NCI-H2171 (cell line): ENCODE measurements at regions not wholly inside any gene's neighbourhood (a gene's known extent, or its start where the extent isn't known, plus 50 kb on each side); places are given as distances from the start of the nearest gene placed in this dataset.

ENCODE experiments used
- DNase-seq: peaks from one replicate; lab custom pipeline; 2025; lab: John Stamatoyannopoulos, UW

- no peak for DNase-seq
Measured at GRCh38 chr10:123527151-123527550, 139.0 kb upstream of the GPR26 start.

GRCh38 chr10:123529146-123529760 lies 136.9 kb upstream of the GPR26 start:
- DNase-seq = no peak

- no peak for DNase-seq
Measured at GRCh38 chr10:123530166-123530870, 135.8 kb upstream of the GPR26 start.

- DNase-seq = no peak
Measured at GRCh38 chr10:123535386-123535785, 130.8 kb upstream of the GPR26 start.

- no peak for DNase-seq
Measured at GRCh38 chr10:123536176-123536845, 129.8 kb upstream of the GPR26 start.

- DNase-seq = no peak
Measured at GRCh38 chr10:123537188-123537961, 128.8 kb upstream of the GPR26 start.

GRCh38 chr10:123538401-123539320 lies 127.5 kb upstream of the GPR26 start:
- no peak for DNase-seq

GRCh38 chr10:123544986-123545385 lies 121.2 kb upstream of the GPR26 start:
- no peak for DNase-seq

- no peak for DNase-seq
Measured at GRCh38 chr10:123548770-123549169, 117.4 kb upstream of the GPR26 start.

GRCh38 chr10:123549761-123550454 lies 116.2 kb upstream of the GPR26 start:
- DNase-seq = no peak

- DNase-seq = no peak
Measured at GRCh38 chr10:123550675-123551096, 115.5 kb upstream of the GPR26 start.

- no peak for DNase-seq
Measured at GRCh38 chr10:123551259-123551658, 114.9 kb upstream of the GPR26 start.

- DNase-seq = no peak
Measured at GRCh38 chr10:123552760-123553554, 113.2 kb upstream of the GPR26 start.

- no peak for DNase-seq
Measured at GRCh38 chr10:123553810-123554430, 112.2 kb upstream of the GPR26 start.

GRCh38 chr10:123554656-123555055 lies 111.5 kb upstream of the GPR26 start:
- DNase-seq = no peak

- DNase-seq = no peak
Measured at GRCh38 chr10:123555616-123556015, 110.5 kb upstream of the GPR26 start.

- no peak for DNase-seq
Measured at GRCh38 chr10:123556049-123556448, 110.1 kb upstream of the GPR26 start.

- DNase-seq = no peak
Measured at GRCh38 chr10:123556736-123557135, 109.4 kb upstream of the GPR26 start.

GRCh38 chr10:123557366-123558108 lies 108.6 kb upstream of the GPR26 start:
- no peak for DNase-seq
